H9 (cell line): ENCODE measurements at regions not wholly inside any gene's neighbourhood (a gene's known extent, or its start where the extent isn't known, plus 50 kb on each side); places are given as distances from the start of the nearest gene placed in this dataset.

Source experiments
- DNase-seq: peaks from one replicate; pipeline ENCODE4 v3.0.0-alpha.2; 2017
- H2AFZ ChIP-seq: one replicate; pipeline ENCODE4 v1.6.1; 2013; ENCODE audit warnings: mild to moderate bottlenecking, low read length, control low read depth, moderate library complexity
- H2AK5ac ChIP-seq: 2 replicates; pipeline ENCODE4 v1.6.1; 2013; ENCODE audit warnings: low read length, control low read depth, mixed read lengths; ENCODE audit not compliant: insufficient read length
- H2BK120ac ChIP-seq: one replicate; pipeline ENCODE4 v1.6.1; 2013; ENCODE audit warnings: low read depth, mild to moderate bottlenecking, low read length, control low read depth, inconsistent platforms; ENCODE audit not compliant: poor library complexity, severe bottlenecking
- H2BK12ac ChIP-seq: 2 replicates; pipeline ENCODE4 v1.6.1; 2013; ENCODE audit warnings: low read length, control low read depth, mixed read lengths, low read depth; ENCODE audit not compliant: insufficient read length
- H2BK15ac ChIP-seq: 2 replicates; pipeline ENCODE4 v1.6.1; 2013; ENCODE audit warnings: low read depth, low read length, control low read depth
- H2BK20ac ChIP-seq: one replicate; pipeline ENCODE4 v1.6.1; 2013; ENCODE audit warnings: low read depth, mild to moderate bottlenecking, low read length, control low read depth, inconsistent platforms; ENCODE audit not compliant: poor library complexity, severe bottlenecking
- H2BK5ac ChIP-seq: 2 replicates; pipeline ENCODE4 v1.6.1; 2013; ENCODE audit warnings: low read length, control low read depth, mixed read lengths; ENCODE audit not compliant: insufficient read length
- H3K14ac ChIP-seq: 2 replicates; pipeline ENCODE4 v1.6.1; 2013; ENCODE audit warnings: low read length, control low read depth; ENCODE audit not compliant: insufficient read depth
- H3K18ac ChIP-seq: 2 replicates; pipeline ENCODE4 v1.6.1; 2013; ENCODE audit warnings: low read depth, mild to moderate bottlenecking, mixed read lengths, low read length, control low read depth; ENCODE audit not compliant: insufficient read length
- H3K23ac ChIP-seq: 2 replicates; pipeline ENCODE4 v1.6.1; 2013; ENCODE audit warnings: low read length, control low read depth, mixed read lengths, low read depth; ENCODE audit not compliant: insufficient read length
- H3K23me2 ChIP-seq: 2 replicates; pipeline ENCODE4 v1.6.1; 2013; ENCODE audit warnings: low read depth, mild to moderate bottlenecking, mixed read lengths, low read length, control low read depth; ENCODE audit not compliant: insufficient read length, poor library complexity, severe bottlenecking
- H3K27ac ChIP-seq: 2 replicates; pipeline ENCODE4 v1.5.1; 2013; ENCODE audit warnings: low read length, control low read depth, mixed read lengths, low read depth; ENCODE audit not compliant: insufficient read length
- H3K27me3 ChIP-seq: 2 replicates; pipeline ENCODE4 v1.6.1; 2013; ENCODE audit warnings: low read length, control low read depth, inconsistent platforms; ENCODE audit not compliant: insufficient read depth
- H3K4ac ChIP-seq: 2 replicates; pipeline ENCODE4 v1.6.1; 2013; ENCODE audit warnings: low read depth, mild to moderate bottlenecking, control low read depth, inconsistent platforms, low read length, moderate library complexity
- H3K4me1 ChIP-seq: 2 replicates; pipeline ENCODE4 v1.6.1; 2013; ENCODE audit warnings: low read length, control low read depth, inconsistent platforms; ENCODE audit not compliant: insufficient read depth
- H3K4me2 ChIP-seq: 2 replicates; pipeline ENCODE4 v1.6.1; 2013; ENCODE audit warnings: low read length, control low read depth, mixed read lengths; ENCODE audit not compliant: insufficient read length, insufficient read depth
- H3K56ac ChIP-seq: 2 replicates; pipeline ENCODE4 v1.6.1; 2013; ENCODE audit warnings: low read depth, mild to moderate bottlenecking, mixed read lengths, low read length, control low read depth; ENCODE audit not compliant: insufficient read length
- H3K79me1 ChIP-seq: 2 replicates; pipeline ENCODE4 v1.6.1; 2013; ENCODE audit warnings: low read depth, mild to moderate bottlenecking, moderate library complexity, low read length, control low read depth, inconsistent platforms; ENCODE audit not compliant: insufficient read depth, poor library complexity, severe bottlenecking
- H3K79me2 ChIP-seq: 2 replicates; pipeline ENCODE4 v1.6.1; 2013; ENCODE audit warnings: low read length, control low read depth, inconsistent platforms; ENCODE audit not compliant: insufficient read depth
- H3K9ac ChIP-seq: 2 replicates; pipeline ENCODE4 v1.6.1; 2013; ENCODE audit warnings: low read length, control low read depth, mixed read lengths; ENCODE audit not compliant: insufficient read length; ENCODE audit errors: extremely low read depth
- H3K9me3 ChIP-seq: one replicate; pipeline ENCODE4 v1.6.1; 2013; ENCODE audit warnings: low read depth, low read length, inconsistent platforms; ENCODE audit not compliant: control insufficient read depth
- H3T11ph ChIP-seq: one replicate; pipeline ENCODE4 v1.6.1; 2013; ENCODE audit warnings: mild to moderate bottlenecking, low read length, control low read depth, inconsistent platforms
- H4K20me1 ChIP-seq: one replicate; pipeline ENCODE4 v1.6.1; 2013; ENCODE audit not compliant: control insufficient read depth, insufficient read length, insufficient read depth
- H4K5ac ChIP-seq: 2 replicates; pipeline ENCODE4 v1.6.1; 2013; ENCODE audit warnings: low read depth, mild to moderate bottlenecking, mixed read lengths, low read length, control low read depth; ENCODE audit not compliant: insufficient read length
- H4K8ac ChIP-seq: replicated peaks from 2 replicates; pipeline ENCODE4 v1.6.1; 2013; ENCODE audit warnings: low read length, control low read depth, mixed read lengths, low read depth; ENCODE audit not compliant: insufficient read length
- H4K91ac ChIP-seq: 2 replicates; pipeline ENCODE4 v1.6.1; 2013; ENCODE audit warnings: low read depth, mild to moderate bottlenecking, moderate library complexity, mixed read lengths, low read length, control low read depth; ENCODE audit not compliant: insufficient read length
- H3K27ac Mint-ChIP-seq, 3 experiments: 2 replicates in 2 of 3; 3 replicates in 1 of 3; pipeline ENCODE4 v1.8.0; 2020 to 2021; ENCODE audit warnings: mixed read lengths in 3 of 3, mild to moderate bottlenecking in 1 of 3, moderate library complexity in 1 of 3
- H3K27me3 Mint-ChIP-seq: 2 replicates; pipeline ENCODE4 v1.8.0; 2021; ENCODE audit warnings: low read depth, mild to moderate bottlenecking, moderate library complexity, mixed read lengths
- H3K36me3 Mint-ChIP-seq, 3 experiments: 2 replicates in 2 of 3; 3 replicates in 1 of 3; pipeline ENCODE4 v1.8.0; 2020 to 2021; ENCODE audit warnings: low read depth in 3 of 3, mixed read lengths in 3 of 3; ENCODE audit not compliant: insufficient read depth in 1 of 3
- H3K4me1 Mint-ChIP-seq, 2 experiments: 2 replicates each; pipeline ENCODE4 v1.8.0; 2020; ENCODE audit warnings: mixed read lengths in 2 of 2
- H3K4me3 Mint-ChIP-seq, 2 experiments: 2 replicates in 1 of 2; 3 replicates in 1 of 2; pipeline ENCODE4 v1.8.0; 2020 to 2021; ENCODE audit warnings: mild to moderate bottlenecking in 2 of 2, mixed read lengths in 2 of 2, moderate library complexity in 1 of 2
- H3K9me3 Mint-ChIP-seq, 2 experiments: 2 replicates in 1 of 2; 3 replicates in 1 of 2; pipeline ENCODE4 v1.8.0; 2020; ENCODE audit warnings: mild to moderate bottlenecking in 2 of 2, mixed read lengths in 2 of 2, moderate library complexity in 1 of 2
- WGBS: extraction: QIAGEN DNeasy Blood & Tissue Kit; methylation state at CpG from one replicate; pipeline ENCODE4 v1.1.7; 2013; ENCODE audit warnings: missing lambda C conversion rate, low lambda C conversion rate, mixed read lengths; ENCODE audit not compliant: insufficient read length; ENCODE audit errors: extremely low coverage; 5-methylcytosine and 5-hydroxymethylcytosine counted together
- TF ChIP-seq, protein P1 (sequence below): fragments of 200-600 bp; sonication (generic); conservative IDR thresholded peaks from 3 replicates; pipeline ENCODE4 v1.8.0; 2021; ENCODE audit warnings: antibody characterized with exemption, mild to moderate bottlenecking

DNA sequence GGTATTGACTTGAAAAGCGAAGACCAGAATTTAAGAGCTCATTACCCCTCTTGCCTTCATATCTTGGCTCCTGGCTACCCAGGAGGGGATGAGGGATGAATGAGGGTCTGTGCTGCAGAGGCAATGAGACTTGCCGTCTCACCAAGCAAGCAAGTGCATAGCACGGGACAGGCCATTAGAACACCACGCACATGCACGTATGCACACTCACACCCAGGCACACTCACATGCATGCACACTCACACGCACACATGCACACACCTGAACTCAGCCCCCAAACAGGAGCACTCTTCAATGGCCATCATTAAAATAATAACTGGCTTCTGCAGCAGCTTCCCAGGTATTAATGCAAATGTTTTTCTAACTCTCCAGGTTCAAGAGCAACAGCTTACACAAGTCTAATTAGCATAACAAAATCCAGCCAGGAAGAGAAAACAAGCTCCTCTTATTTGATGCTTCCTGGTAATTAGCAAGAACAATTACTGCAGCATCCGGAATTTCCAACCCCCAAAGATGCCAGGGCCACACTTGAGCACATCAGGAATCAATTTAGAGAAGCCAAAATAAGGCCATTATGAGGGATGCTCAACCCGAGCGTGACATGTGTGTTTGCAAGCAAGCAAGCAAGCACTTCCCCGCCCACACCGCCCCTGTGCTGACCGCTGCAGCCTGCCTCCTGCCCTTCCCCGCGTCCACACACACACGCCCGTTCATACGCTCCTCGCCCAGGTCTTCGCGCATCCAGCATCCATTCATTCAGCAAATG is 171.6 kb upstream of the TNRC6C start:
- H3K27me3 ChIP-seq = peaks cover 70% of the 10 kb centered on the region; the same call in 1 of the 2 replicates
- H3K23ac ChIP-seq = no peak overlapping the region
- H3K9ac ChIP-seq = no peak overlapping the region
- Mint-ChIP-seq H3K4me1 (peaks cover 55 to 57% of the 10 kb centered on the region in 2 experiments), H3K27me3 (peaks cover 95% of the 10 kb centered on the region), H3K27ac (peak overlapping the region in 2 of 3 experiments; percentile 16 to 91; a peak in 2 of 7 replicates), H3K36me3 (peaks cover 4 to 8% (median 4%) of the 10 kb centered on the region in 3 experiments), H3K9me3 (peaks cover 3 to 7% of the 10 kb centered on the region in 2 experiments; a peak in 2 of 5 replicates), H3K4me3 (peak overlapping the region; percentile 25 to 62; a peak in 4 of 5 replicates)
- peaks cover 30% of the 10 kb centered on the region; the same call in 1 of the 2 replicates for H3K4me1 ChIP-seq
- H4K91ac ChIP-seq = no peak overlapping the region
- no peak overlapping the region for H2AK5ac ChIP-seq
- H3K79me1 ChIP-seq = no peaks in the 10 kb centered on the region
- H2BK15ac ChIP-seq = no peak overlapping the region
- no peak overlapping the region for H2BK20ac ChIP-seq
- H3K4ac ChIP-seq = no peak overlapping the region
- H4K20me1 ChIP-seq = no peaks in the 10 kb centered on the region
- H2BK5ac ChIP-seq = no peak overlapping the region
- H3K9me3 ChIP-seq = no peaks in the 10 kb centered on the region
- no peak overlapping the region for H2BK12ac ChIP-seq
- H3K23me2 ChIP-seq = no peaks in the 10 kb centered on the region
- H3K27ac ChIP-seq = no peak overlapping the region
- TF ChIP-seq, protein P1, sequence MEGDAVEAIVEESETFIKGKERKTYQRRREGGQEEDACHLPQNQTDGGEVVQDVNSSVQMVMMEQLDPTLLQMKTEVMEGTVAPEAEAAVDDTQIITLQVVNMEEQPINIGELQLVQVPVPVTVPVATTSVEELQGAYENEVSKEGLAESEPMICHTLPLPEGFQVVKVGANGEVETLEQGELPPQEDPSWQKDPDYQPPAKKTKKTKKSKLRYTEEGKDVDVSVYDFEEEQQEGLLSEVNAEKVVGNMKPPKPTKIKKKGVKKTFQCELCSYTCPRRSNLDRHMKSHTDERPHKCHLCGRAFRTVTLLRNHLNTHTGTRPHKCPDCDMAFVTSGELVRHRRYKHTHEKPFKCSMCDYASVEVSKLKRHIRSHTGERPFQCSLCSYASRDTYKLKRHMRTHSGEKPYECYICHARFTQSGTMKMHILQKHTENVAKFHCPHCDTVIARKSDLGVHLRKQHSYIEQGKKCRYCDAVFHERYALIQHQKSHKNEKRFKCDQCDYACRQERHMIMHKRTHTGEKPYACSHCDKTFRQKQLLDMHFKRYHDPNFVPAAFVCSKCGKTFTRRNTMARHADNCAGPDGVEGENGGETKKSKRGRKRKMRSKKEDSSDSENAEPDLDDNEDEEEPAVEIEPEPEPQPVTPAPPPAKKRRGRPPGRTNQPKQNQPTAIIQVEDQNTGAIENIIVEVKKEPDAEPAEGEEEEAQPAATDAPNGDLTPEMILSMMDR = no peak
- H3K56ac ChIP-seq = no peak overlapping the region
- peak overlapping the region; percentile 46 for H3K4me2 ChIP-seq
- no peak overlapping the region for H3K14ac ChIP-seq
- H4K5ac ChIP-seq = no peak overlapping the region
- H4K8ac ChIP-seq = no peak overlapping the region
- H3T11ph ChIP-seq = no peak overlapping the region
- H2BK120ac ChIP-seq = no peak overlapping the region
- no peak overlapping the region for H2AFZ ChIP-seq
- peak overlapping the region; percentile 12 for H3K18ac ChIP-seq
- WGBS = no CpG with 5 or more reads among the region's 20 CpGs
- DNase-seq = peak; percentile 86
- no peaks in the 10 kb centered on the region for H3K79me2 ChIP-seq
